ENCODE measurements at regions not wholly inside any gene's neighbourhood (a gene's known extent, or its start where the extent isn't known, plus 50 kb on each side); places are given as distances from the start of the nearest gene placed in this dataset.

- no peak overlapping the region for H3K4me3 ChIP-seq (ENCODE audit: low read depth, low read length)
- TF ChIP-seq CTCF (conservative IDR thresholded peaks at IDR 0.05; ENCODE audit: low read depth, low read length), result no peak
- DNase-seq (ENCODE audit: low read depth), result no peak
Observed at GRCh38 chr14:97273540-97273939, 476.4 kb downstream of the VRK1 start.

GRCh38 chr14:97274626-97275025 lies 477.4 kb downstream of the VRK1 start:
- no peak for DNase-seq (ENCODE audit: low read depth)
- no peak for TF ChIP-seq CTCF (conservative IDR thresholded peaks at IDR 0.05; ENCODE audit: low read depth, low read length)
- no peak overlapping the region for H3K4me3 ChIP-seq (ENCODE audit: low read depth, low read length)

GRCh38 chr14:97275276-97275675 lies 478.1 kb downstream of the VRK1 start:
- no peak overlapping the region for H3K4me3 ChIP-seq (ENCODE audit: low read depth, low read length)
- no peak for DNase-seq (ENCODE audit: low read depth)
- no peak for TF ChIP-seq CTCF (conservative IDR thresholded peaks at IDR 0.05; ENCODE audit: low read depth, low read length)

- DNase-seq (ENCODE audit: low read depth), result no peak
- no peak overlapping the region for H3K4me3 ChIP-seq (ENCODE audit: low read depth, low read length)
- TF ChIP-seq CTCF (conservative IDR thresholded peaks at IDR 0.05; ENCODE audit: low read depth, low read length), result no peak
Observed at GRCh38 chr14:97276573-97276972, 479.4 kb downstream of the VRK1 start.

- no peak overlapping the region for H3K4me3 ChIP-seq (ENCODE audit: low read depth, low read length)
- TF ChIP-seq CTCF (conservative IDR thresholded peaks at IDR 0.05; ENCODE audit: low read depth, low read length), result no peak
- no peak for DNase-seq (ENCODE audit: low read depth)
Observed at GRCh38 chr14:97277711-97278110, 480.5 kb downstream of the VRK1 start.

GRCh38 chr14:97280526-97280925 lies 483.3 kb downstream of the VRK1 start:
- TF ChIP-seq CTCF (conservative IDR thresholded peaks at IDR 0.05; ENCODE audit: low read depth, low read length), result no peak
- DNase-seq (ENCODE audit: low read depth), result no peak
- H3K4me3 ChIP-seq (ENCODE audit: low read depth, low read length), result no peak overlapping the region

- TF ChIP-seq CTCF (conservative IDR thresholded peaks at IDR 0.05; ENCODE audit: low read depth, low read length), result no peak
- H3K4me3 ChIP-seq (ENCODE audit: low read depth, low read length), result no peak overlapping the region
- no peak for DNase-seq (ENCODE audit: low read depth)
Observed at GRCh38 chr14:97281741-97282140, 484.6 kb downstream of the VRK1 start.

Measured in choroid plexus epithelial cell (primary cell).